ENCODE measurements at regions not wholly inside any gene's neighbourhood (a gene's known extent, or its start where the extent isn't known, plus 50 kb on each side); places are given as distances from the start of the nearest gene placed in this dataset.

DNA sequence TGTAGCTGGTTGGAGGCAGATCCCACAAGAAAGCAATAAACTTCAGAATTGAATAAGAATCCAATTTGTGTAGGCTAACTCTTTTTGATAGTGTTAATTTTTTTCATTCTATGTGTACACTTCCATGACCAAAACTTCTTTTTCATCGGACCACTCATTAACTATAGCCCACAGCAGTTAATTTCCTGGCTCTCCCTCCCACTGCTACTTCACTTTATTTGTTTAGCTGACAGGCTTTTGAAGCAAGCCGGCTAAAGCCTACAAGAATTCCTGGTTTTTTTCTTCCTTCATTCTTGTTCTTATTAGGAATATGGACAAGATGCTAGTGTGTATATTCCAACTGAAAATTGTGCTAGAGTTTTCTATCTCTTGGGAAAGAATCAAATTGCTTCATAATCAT is 329.2 kb upstream of the CCNH start:
- no peak for DNase-seq
- WGBS, 2 donors, result 24 to 44% methylated on average over 2 of the region's 2 CpGs
- no peak overlapping the region for H3K4me3 ChIP-seq
- no peaks in the 10 kb centered on the region for H3K36me3 ChIP-seq
- no peaks in the 10 kb centered on the region for H3K4me1 ChIP-seq
- H3K27me3 ChIP-seq, result no peaks in the 10 kb centered on the region
- ATAC-seq, result no peak
- TF ChIP-seq, protein P1, sequence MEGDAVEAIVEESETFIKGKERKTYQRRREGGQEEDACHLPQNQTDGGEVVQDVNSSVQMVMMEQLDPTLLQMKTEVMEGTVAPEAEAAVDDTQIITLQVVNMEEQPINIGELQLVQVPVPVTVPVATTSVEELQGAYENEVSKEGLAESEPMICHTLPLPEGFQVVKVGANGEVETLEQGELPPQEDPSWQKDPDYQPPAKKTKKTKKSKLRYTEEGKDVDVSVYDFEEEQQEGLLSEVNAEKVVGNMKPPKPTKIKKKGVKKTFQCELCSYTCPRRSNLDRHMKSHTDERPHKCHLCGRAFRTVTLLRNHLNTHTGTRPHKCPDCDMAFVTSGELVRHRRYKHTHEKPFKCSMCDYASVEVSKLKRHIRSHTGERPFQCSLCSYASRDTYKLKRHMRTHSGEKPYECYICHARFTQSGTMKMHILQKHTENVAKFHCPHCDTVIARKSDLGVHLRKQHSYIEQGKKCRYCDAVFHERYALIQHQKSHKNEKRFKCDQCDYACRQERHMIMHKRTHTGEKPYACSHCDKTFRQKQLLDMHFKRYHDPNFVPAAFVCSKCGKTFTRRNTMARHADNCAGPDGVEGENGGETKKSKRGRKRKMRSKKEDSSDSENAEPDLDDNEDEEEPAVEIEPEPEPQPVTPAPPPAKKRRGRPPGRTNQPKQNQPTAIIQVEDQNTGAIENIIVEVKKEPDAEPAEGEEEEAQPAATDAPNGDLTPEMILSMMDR (IDR thresholded peaks at IDR 0.05), result no peak
- H3K9me3 ChIP-seq, result no peaks in the 10 kb centered on the region
- H3K27ac ChIP-seq, result no peak overlapping the region
- intact Hi-C loops (cut with DNase I), result no loop called here

DNA sequence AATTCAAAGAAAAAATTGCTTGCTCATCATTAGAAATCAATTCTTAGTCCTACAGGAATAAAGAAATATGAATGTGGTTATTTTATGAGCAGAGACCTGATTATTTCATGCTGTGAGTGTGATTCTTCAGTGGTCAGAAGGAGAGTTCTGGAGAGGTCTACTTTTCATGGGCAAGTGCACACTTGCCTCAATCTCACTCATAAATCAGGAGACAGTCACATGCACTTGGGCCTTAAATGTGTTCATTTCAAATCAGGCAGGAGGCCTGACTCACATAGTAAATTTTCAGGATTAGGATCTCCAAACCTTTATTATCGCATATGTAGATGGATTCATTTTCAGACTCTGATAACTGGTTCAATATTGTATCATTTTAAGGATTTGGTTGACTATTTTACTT is 323.2 kb upstream of the CCNH start:
- intact Hi-C loops (cut with DNase I), result no loop called here
- no peaks in the 10 kb centered on the region for H3K36me3 ChIP-seq
- no peaks in the 10 kb centered on the region for H3K27me3 ChIP-seq
- no peak overlapping the region for H3K4me3 ChIP-seq
- ATAC-seq, result no peak
- no peaks in the 10 kb centered on the region for H3K4me1 ChIP-seq
- TF ChIP-seq, protein P1 (IDR thresholded peaks at IDR 0.05), result no peak
- no peaks in the 10 kb centered on the region for H3K9me3 ChIP-seq
- 97 to 100% methylated on average over 1 of the region's 1 CpG for WGBS, 2 donors
- no peak for DNase-seq
- no peak overlapping the region for H3K27ac ChIP-seq

GRCh38 chr5:87733897-87734296 is 321.2 kb upstream of the CCNH start:
- Histone ChIP-seq H3K36me3 (no peaks in the 10 kb centered on the region), H3K27me3 (no peaks in the 10 kb centered on the region), H3K4me3 (no peak overlapping the region), H3K27ac (no peak overlapping the region), H3K4me1 (no peaks in the 10 kb centered on the region), H3K9me3 (no peaks in the 10 kb centered on the region)
- 28 to 43% methylated on average over 3 of the region's 3 CpGs for WGBS, 2 donors
- DNase-seq, result no peak
- no peak for ATAC-seq
- TF ChIP-seq, protein P1 (IDR thresholded peaks at IDR 0.05), result no peak
- intact Hi-C loops (cut with DNase I), result no loop called here

- ATAC-seq (no peak), DNase-seq (no peak)
- H3K9me3 ChIP-seq, result no peaks in the 10 kb centered on the region
- no peak overlapping the region for H3K4me3 ChIP-seq
- H3K4me1 ChIP-seq, result no peaks in the 10 kb centered on the region
- intact Hi-C loops (cut with DNase I), result no loop called here
- TF ChIP-seq, protein P1 (IDR thresholded peaks at IDR 0.05), result no peak
- no peak overlapping the region for H3K27ac ChIP-seq
- 78 to 79% methylated on average over 7 of the region's 7 CpGs for WGBS, 2 donors
- no peaks in the 10 kb centered on the region for H3K36me3 ChIP-seq
- no peaks in the 10 kb centered on the region for H3K27me3 ChIP-seq
These were observed 320.4 kb upstream of the CCNH start for GRCh38 chr5:87732875-87733768.

Measured in heart right ventricle (tissue), 16 donors.